HG03442 (cell line): ENCODE measurements at regions not wholly inside any gene's neighbourhood (a gene's known extent, or its start where the extent isn't known, plus 50 kb on each side); places are given as distances from the start of the nearest gene placed in this dataset.
"Not testable (repeated sequence)": the region's sequence is repeated elsewhere in the genome, so short reads cannot be mapped to it uniquely, and the experiment has no call there.

Experiments
- ATAC-seq: cut with Tn5 transposase; IDR thresholded peaks from one replicate; pipeline ENCODE4 v1.9.1; 2021; ENCODE audit warnings: mild to moderate bottlenecking, moderate library complexity; ENCODE audit not compliant: unreplicated experiment

DNA sequence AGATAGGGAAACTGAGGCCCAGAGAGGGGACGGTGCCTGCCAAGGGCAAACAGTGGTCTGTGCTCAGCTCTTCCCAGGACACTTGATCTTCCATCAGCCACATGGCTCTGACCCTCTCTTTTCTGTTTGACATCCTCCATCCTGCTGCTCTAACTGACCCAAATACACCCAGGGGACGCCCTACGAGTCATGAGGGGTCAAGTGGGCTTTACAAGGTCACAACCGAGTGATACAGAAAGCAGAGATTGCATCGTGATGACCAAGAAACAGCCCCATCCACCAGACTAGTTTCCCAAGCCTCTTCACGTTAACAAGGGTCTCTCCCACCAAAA, 131.2 kb upstream of the UNC5B start:
- no peak for ATAC-seq

DNA sequence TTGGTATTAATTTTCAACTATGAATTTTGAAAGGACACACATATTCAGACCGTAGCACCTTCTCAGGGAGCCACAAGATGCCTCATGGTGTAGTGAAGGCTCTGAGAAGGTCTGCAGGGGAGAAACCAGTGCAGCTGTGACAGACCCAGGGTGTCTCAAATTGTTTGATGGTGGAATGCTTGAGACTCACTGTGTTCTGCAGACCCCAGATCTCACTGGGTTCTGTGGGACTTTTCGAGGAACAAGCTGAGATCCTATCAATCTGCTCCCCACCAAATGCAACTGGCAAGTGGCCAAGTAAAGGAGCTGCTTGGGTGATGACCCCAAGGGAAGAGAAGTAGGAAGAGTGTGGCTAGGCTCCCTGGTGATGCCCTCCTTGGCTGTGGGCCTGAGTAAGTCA, 130.5 kb upstream of the UNC5B start:
- ATAC-seq, result no peak

DNA sequence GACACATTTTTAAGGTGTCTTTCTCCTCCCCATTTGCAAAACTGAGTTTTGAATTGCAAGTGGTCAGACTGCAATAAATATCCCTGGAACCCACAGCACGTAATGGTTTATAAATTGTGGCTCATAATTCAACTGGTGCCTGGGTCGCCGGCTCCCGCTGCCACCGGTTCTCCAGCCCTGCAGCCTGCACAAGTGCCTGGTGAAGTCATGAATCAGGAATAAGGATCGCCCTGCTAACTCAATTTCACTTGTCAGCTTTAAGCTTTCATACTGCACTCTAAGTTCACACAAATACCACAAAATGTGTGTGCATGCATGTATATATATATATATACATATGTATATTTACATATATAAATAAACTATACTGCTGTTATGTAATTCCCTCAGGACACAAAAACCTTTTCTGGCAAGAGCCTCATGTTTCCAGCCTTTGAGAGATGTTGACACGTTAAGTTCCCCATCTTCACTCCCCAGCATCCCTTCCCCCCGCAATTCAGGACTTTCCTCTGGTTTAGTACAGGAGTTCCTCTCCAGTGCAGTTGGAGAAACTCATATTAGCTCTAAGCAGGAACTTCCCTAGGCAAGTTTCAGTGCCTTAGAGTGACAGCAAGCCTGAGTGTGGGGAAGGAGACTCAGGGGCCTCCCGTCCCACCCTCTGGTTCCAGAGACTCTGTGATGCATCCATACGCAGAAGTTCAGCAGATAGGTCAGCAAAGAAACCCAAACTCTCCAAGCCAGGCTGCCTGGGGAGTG, 129.2 kb upstream of the UNC5B start:
- no peak for ATAC-seq

DNA sequence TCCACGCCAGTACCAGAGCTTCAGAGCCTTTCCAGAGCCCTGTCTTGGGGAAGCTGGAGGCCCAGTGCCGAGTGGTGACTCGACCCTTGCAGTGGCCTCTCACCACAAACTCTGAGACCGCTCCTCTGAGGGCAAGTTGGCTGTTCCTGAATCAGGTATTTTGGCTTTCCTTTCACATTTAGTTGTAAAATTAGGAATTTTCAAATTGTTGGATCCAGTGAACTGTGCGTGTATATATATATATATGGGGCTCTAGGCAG, 128.7 kb upstream of the UNC5B start:
- ATAC-seq, result no peak

DNA sequence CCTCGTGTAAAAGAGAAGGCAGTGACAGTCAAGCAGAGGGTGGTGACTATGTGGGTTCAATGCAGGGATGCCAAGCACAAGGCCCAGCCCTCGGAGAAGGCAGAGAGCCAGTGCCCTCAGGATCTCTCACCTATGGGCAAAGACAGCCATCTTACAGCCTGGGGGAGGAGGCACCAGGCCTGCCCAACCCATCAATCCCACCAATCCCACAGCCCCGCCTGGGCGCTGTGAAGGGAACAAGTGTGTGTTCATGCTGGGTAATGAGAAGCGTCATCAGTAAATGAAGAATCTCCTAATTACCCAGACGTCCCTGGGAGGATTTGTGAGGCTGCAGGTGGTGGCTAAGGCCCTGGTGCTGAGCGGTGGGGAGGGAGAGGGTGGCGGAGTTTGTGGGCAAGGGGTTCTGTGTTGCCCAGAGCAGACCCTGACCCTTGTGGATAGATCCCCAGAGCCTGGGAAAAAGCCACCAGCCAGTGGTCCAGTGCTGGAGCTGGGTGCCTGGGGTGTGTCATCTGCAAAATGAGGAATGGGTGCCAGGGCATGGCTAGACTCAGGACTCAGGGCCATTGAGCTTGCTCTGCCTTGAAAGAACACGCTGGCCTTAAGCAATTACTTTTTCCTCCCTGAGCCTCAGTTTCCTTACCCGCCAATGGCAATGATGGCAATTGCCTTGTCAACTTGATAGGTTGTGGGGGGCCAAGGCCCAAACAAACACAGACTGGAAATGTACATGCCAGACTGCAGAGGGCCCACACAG, 128.1 kb upstream of the UNC5B start:
- ATAC-seq, result no peak

DNA sequence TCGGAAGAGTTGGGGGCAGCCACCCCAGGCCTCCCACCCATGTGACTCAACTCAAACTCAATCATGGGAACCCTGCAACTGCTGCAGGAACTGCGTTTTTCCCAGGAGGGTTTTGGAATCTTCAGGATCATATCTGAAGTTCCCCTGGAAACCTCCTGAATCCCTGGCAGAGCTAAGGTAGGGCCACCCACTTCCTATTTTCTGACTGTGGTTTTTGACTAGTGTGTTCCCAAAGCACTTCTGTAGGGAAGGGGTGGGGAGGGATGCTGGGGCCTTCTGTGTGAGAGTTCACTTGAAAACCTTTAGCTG, 127.6 kb upstream of the UNC5B start:
- no peak for ATAC-seq

DNA sequence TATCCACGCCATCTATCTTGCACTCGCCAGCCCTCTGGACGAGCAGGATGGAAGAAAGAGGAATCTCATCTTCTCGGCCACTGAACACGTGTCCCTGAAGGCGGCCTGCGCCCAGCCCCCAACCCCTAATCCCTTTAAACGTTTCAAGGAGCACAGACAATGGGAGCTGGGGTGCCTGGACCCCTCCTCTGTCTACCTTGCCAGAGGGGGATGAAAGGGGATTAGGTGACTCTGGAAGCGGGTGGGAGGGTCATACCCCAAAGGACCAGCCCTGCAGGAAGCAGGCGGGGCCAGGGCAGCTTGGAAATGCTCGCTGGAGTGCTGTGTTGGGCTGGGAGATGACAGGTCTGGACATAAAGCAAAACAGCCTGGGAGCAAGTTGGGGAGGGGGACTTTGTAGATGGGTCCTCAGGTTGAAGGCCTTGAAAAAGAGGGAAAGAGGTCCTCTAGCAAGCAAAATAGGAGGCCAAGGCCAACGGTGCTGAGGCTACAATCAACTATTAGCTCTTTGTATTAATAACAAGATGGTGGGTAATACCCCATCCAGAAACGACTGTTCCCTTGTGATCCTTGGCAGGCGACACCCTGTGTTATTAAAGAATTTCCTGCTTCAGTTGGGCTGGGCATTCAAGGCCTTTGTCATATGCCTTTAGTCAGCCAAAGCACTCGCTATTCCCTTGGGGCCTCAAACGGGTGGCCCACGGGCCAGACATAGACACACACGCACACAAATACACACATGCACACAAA, 126.5 kb upstream of the UNC5B start:
- ATAC-seq, result no peak

DNA sequence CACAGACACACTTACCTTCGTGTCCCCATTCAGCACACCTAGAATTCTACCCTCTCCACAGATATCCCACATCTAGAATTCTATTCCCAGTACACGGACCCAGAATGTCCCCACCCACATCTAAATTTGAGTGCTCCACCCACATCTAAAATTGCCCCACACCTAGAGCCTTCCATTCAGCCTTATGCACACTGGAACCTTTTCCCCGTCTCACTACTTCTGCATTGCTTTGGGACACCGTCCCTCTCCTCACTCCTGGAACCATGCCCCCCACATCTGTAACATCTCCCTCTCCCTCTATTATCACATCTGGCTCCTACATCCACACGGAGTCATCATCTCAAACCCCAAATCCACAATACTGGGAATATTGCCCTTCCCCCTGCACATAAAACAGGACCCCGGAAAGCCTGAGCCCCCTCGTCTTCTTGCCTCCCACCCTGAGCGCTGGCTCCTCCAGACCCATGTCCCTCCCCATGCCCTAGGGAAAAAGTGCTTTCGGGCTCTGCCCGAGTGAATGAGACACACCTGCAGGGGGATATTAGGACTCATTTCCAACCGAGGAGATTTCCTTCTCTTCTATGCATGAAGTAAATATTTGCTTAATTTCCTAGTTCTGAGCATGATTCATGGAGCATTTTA, 125.8 kb upstream of the UNC5B start:
- no peak for ATAC-seq

DNA sequence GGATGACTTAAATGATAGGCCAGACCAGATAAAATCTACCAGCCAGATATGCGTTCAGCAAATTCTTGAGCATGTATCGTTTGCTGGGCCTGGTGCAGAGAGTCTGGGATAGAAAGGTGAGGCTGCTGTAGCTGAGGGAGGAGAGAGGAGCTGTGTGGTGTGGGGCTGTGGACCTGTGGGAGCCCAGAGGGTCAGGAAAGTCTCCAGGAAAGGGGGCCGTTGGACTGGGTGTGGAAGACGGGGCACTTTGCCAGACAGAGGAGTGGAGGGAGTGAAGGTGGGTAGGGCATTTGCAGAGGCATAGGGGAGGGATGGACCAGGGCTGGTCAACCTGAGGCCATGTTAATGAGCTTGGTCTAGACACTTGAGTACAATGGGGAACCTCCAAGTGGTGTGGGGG, 124.7 kb upstream of the UNC5B start:
- ATAC-seq, result no peak

DNA sequence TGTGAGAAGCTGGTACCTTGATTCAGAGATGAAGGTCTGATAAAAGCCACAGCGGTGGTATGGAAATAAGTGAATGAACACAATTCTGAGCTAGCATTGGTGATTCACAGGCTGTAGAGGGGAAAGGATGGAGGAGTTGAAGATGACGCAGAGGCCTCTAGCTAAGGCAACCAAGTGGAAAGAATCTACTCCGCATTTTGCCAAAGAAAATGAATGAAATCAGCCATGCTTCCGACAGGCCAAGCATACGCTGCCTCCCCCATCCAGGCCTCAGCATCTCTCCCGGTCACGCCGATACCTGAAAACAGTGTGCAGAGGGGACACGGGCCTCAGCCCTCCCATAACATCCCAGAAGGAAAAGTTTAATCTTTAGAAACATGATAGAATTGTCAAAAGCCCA, 124.3 kb upstream of the UNC5B start:
- no peak for ATAC-seq

DNA sequence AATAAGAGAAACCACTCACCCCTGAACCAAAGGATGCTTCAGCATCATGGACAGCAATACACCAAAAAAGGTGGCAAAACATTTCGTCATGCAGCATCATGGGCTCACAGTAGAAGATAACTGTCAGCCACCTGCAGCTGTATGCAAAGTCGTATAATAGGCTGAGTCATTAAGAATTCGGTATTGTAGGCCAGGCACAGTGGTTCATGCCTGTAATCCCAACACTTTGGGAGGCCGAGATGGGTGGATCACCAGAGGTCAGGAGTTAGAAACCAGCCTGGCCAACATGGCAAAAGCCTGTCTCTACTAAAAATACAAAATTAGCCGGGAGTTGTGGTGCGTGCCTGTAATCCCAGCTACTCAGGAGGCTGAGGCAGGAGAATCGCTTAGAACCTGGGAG, 123.8 kb upstream of the UNC5B start:
- not testable (repeated sequence) for ATAC-seq

DNA sequence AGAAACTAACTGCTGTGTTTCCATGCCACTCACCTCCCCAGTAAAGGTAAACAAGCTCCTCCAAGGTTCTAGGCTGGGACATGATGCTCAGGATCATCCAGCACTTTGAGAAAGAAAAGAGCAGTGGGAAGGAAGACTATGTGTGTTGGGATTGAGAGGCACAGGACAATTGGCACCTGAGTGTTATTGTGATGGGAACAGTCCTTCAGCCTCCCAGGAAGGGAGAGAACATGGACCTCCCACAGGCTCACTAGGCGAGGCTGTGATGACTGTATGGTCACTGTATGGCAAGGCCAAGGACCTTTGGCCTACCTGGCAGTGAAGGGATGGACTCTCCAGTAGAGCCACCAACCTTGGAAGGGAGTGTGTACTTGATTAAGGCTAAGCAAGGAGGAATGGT, 123.2 kb upstream of the UNC5B start:
- ATAC-seq, result no peak

DNA sequence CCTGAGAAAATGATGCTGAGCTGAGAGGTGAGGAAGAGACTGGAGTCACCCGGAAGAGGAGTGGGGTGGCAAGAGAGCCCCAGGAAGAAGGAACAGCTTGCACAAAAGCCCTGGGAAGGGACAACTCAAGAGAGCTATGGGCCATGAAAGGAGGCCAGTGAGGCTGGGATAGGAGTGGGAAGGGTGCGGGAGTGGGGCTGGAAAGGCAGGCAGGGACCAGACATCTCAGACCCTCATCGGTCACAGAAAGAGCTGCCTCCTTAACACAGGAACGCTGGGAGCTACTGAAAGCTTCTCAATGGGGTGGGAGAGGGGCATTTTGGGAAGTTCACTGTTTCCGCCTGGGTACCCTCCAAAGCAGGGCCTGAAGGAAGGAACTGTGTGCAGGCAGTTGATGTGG, 122.0 kb upstream of the UNC5B start:
- ATAC-seq, result no peak

DNA sequence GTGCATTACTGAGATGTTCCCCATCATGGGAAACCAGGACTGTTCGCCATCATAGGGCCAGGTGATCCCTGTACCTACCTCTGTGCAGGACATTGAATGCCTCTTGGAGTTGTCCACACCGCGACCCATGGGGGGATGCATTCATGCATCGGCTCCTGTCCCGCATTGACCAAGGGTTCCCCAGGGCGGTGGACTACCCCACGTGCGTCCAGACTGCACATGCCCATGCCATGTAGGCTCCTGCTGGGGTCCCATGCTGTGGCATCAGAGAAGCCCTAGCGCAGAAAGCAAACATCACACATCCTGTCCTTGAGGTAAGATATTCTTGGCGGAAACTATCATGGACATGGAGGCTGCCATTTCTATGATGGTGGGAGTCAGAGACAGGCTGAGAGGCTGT, 121.6 kb upstream of the UNC5B start:
- ATAC-seq, result no peak

DNA sequence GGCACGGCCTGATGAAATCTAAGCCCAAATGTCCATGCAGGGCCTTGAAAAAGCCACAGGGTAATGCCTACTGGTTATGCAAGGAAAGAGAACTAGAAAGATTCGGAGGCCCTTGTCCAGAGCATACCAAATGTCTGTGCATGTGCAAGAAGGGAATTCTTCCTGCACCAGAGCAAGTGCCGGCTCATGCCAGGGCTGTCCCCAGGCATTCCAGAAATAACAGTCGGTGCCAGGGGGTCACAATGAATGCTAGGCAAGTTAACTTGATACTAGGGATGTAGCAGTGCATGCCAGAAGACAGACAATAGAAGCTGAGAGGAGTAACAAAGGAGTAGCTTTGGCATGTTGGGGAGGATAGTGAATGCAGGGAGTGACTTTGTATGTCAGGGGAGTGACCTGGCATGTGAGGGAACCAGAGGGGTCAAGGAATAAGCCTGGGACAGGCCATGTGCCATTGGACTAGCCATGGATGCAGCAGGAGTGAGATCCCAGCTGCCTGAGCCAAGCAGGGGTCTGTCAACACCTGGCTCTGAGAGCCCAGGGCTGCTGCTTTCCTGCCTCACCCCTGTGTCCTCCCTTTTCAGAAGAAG, 119.5 kb upstream of the UNC5B start:
- no peak for ATAC-seq

DNA sequence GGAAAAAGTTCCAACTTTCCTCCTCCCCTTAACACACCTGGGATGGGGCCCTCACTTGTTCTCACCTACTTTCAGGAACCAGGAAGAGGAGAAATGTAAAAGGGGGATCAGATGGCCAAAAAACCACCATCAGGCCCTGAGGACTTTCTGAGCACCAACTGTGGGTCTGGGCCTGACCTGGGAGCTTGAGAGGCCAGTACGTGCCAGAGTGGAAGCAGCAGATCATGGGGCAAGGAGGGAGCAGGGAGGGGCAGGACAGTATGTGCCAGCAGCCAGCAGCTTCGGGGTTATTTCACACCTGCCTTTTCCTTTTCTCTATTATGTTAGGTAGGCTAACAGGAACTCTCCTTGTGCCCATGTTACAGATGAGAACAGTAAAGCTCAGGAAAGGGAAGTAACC, 118.8 kb upstream of the UNC5B start:
- no peak for ATAC-seq

DNA sequence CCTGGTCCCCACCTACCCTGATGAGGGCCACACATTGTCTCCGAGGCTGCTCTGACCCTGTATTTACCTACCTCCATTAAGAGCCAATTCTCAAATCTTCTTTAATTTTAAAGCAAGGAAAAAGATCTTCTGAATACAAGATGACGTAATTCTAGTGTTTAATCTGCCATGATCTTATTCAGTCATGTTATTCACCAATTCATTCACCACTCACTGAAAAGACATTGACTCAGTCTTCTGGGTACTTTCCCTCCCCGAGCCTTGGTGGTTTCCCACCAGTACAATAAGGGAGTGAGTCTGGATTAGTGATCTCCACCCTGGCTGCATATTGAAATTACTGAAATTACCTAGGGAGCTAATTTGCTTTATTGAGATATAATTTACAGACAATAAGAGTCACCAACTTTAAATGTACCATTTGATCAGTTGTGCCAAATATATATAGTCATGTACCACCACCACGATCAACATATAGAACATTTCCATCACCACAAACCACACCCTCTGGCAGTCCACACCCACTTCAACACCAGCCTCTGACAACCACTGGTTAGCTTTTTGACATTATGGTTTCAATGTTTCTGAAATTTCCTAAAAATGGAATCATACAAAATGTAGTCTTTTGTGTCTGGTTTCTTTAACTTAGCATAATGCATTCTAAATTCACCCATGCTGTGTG, 117.5 kb upstream of the UNC5B start:
- no peak for ATAC-seq

DNA sequence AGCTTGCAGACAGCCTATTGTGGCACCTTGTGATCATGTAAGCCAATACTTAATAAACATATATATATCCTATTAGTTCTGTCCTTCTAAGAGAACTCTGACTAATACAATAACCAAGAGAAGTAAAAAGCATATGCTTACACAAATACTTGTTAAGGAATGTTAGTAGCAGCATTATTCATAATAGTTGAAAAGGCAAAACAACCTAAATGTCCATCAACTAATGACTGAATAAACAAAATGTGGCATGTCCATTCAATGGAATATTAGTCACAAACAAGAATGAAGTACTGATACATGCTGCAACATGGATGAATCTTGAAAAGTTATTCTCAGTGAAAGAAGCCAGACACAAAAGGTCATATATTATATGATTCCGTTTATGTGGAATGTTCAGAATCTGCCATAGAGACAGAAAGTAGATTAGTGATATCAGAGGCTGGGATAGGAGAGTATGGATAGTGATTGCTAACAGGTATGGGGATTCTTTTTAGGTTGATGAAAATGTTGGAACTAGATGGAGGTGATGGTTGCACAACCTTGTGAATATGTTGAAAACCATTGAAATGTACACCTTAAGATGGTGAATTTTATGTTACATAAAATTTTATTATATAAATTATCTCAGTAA, 112.5 kb upstream of the UNC5B start:
- no peak for ATAC-seq

DNA sequence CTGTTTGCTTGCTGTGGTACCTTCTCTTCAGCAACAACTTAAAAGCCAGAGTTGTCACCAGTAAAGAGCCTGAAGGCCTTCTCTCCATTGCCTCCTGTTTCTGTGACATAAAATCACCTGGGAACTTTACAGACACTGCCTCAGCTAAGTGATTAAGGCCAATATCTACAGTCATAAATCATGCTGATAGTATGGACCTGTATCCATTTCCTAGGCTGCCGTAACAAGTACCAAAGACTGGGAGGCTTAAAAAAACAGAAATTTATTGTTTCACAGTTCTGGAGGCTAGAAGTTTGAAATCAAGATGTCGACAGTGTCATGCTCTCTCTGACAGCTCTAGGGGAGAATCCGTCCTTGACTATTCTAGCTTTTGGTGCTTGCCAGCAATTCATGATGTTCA, 108.4 kb upstream of the UNC5B start:
- ATAC-seq, result no peak

DNA sequence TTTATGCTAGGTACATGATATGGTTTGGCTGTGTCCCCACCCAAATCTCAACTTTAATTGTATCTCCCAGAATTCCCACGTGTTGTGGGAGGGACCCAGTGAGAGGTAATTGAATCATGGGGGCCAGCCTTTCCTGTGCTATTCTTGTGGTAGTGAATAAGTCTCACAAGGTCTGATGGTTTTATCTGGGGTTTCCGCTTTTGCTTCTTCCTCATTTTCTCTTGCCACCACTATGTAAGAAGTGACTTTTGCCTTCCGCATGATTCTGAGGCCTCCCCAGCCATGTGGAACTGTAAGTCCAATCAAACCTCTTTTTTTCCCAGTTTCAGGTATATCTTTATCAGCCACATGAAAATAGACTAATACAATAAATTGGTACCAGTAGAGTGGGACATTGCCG, 106.2 kb upstream of the UNC5B start:
- ATAC-seq, result not testable (repeated sequence)

DNA sequence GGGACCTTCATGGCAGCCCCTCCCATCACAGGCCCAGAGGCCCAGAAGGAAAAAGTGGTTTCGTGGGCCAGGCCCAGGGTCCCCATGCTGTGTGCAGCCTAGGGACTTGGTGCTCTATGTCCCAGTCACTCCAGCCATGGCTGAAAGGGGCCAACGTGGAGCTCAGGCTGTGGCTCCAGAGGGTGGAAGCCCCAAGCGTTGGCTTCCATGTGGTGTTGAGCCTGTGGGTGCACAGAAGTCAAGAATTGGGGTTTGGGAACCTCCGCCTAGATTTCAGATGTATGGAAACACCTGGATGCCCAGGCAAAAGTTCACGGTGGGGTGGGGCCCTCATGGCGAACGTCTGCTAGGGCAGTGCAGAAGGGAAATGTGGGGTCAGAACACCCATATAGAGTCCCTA, 105.3 kb upstream of the UNC5B start:
- ATAC-seq, result not testable (repeated sequence)
